ENCODE measurements at regions not wholly inside any gene's neighbourhood (a gene's known extent, or its start where the extent isn't known, plus 50 kb on each side); places are given as distances from the start of the nearest gene placed in this dataset.
A peak's percentile ranks its signal among the peaks of the same experiment; 100 is the strongest.

GRCh38 chr1:169044296-169044695 is 62.2 kb upstream of the ATP1B1 start:
- intact Hi-C loops (cut with micrococcal nuclease; ENCODE audit: unreplicated experiment), result loop anchor here (10.0 kb wide), 1 partner anchor 59 kb away; no protein-coding TSS in a partner anchor
- peak overlapping the region; percentile 29; the same call in 1 of the 2 replicates for H3K4me2 ChIP-seq (ENCODE audit: low read length)
- H3K36me3 ChIP-seq (ENCODE audit: insufficient read depth, low read length), result no peaks in the 10 kb centered on the region
- H2AFZ ChIP-seq (ENCODE audit: low read length), result peak overlapping the region; percentile 73
- no TSS peak for BruUV-seq (replicated peaks)
- peaks cover 17% of the 10 kb centered on the region for H3K4me1 ChIP-seq (ENCODE audit: insufficient read depth, low read length, poor library complexity, severe bottlenecking)
- H4K20me1 ChIP-seq (ENCODE audit: insufficient read depth, low read length), result no peaks in the 10 kb centered on the region
- no peak overlapping the region for H3K4me3 ChIP-seq (ENCODE audit: low read depth, low read length, poor library complexity, severe bottlenecking)
- peak overlapping the region; percentile 13 for H3K27ac ChIP-seq (ENCODE audit: low read depth, low read length, poor library complexity, severe bottlenecking)
- no peaks in the 10 kb centered on the region for H3K9me2 ChIP-seq (ENCODE audit: insufficient read depth, low read length)
- no peaks in the 10 kb centered on the region for H3K9me3 ChIP-seq (ENCODE audit: low read length)
- H3K79me2 ChIP-seq (ENCODE audit: insufficient read depth, low read depth, low read length), result no peaks in the 10 kb centered on the region
- no peak for TF ChIP-seq CTCF (conservative IDR thresholded peaks at IDR 0.05; ENCODE audit: low read length)
- TF ChIP-seq EZH2phosphoT487 (IDR thresholded peaks at IDR 0.05; ENCODE audit: borderline replicate concordance, low read depth, low read length), result no peak
- ChIA-PET POLR2A (no interaction called here), CTCF (ENCODE audit: unreplicated experiment) (no interaction called here)
- peak; percentile 52 for DNase-seq (ENCODE audit: low spot score)

- Histone ChIP-seq H3K9me2 (ENCODE audit: insufficient read depth, low read length) (no peaks in the 10 kb centered on the region), H3K4me1 (ENCODE audit: insufficient read depth, low read length, poor library complexity, severe bottlenecking) (peaks cover 17% of the 10 kb centered on the region), H3K36me3 (ENCODE audit: insufficient read depth, low read length) (no peaks in the 10 kb centered on the region), H3K4me2 (ENCODE audit: low read length) (peak overlapping the region; percentile 29; the same call in 1 of the 2 replicates), H3K79me2 (ENCODE audit: insufficient read depth, low read depth, low read length) (no peaks in the 10 kb centered on the region), H3K27ac (ENCODE audit: low read depth, low read length, poor library complexity, severe bottlenecking) (peak overlapping the region; percentile 25), H4K20me1 (ENCODE audit: insufficient read depth, low read length) (no peaks in the 10 kb centered on the region), H2AFZ (ENCODE audit: low read length) (peak overlapping the region; percentile 73), H3K9me3 (ENCODE audit: low read length) (no peaks in the 10 kb centered on the region), H3K4me3 (ENCODE audit: low read depth, low read length, poor library complexity, severe bottlenecking) (peak overlapping the region; percentile 15)
- DNase-seq (ENCODE audit: low spot score), result peak; percentile 51
- BruUV-seq (replicated peaks), result no TSS peak
- ChIA-PET CTCF (ENCODE audit: unreplicated experiment) (no interaction called here), POLR2A (no interaction called here)
- TF ChIP-seq EZH2phosphoT487 (IDR thresholded peaks at IDR 0.05; ENCODE audit: borderline replicate concordance, low read depth, low read length) (no peak), CTCF (conservative IDR thresholded peaks at IDR 0.05; ENCODE audit: low read length) (no peak)
- intact Hi-C loops (cut with micrococcal nuclease; ENCODE audit: unreplicated experiment), result loop anchor here (10.0 kb wide), 1 partner anchor 60 kb away; no protein-coding TSS in a partner anchor
These were observed 61.5 kb upstream of the ATP1B1 start for GRCh38 chr1:169044971-169045370.

- Histone ChIP-seq H3K27ac (ENCODE audit: low read depth, low read length, poor library complexity, severe bottlenecking) (no peak overlapping the region), H3K4me3 (ENCODE audit: low read depth, low read length, poor library complexity, severe bottlenecking) (no peak overlapping the region), H3K9me3 (ENCODE audit: low read length) (no peaks in the 10 kb centered on the region), H3K36me3 (ENCODE audit: insufficient read depth, low read length) (no peaks in the 10 kb centered on the region), H3K9me2 (ENCODE audit: insufficient read depth, low read length) (no peaks in the 10 kb centered on the region), H4K20me1 (ENCODE audit: insufficient read depth, low read length) (no peaks in the 10 kb centered on the region), H3K79me2 (ENCODE audit: insufficient read depth, low read depth, low read length) (no peaks in the 10 kb centered on the region), H3K4me1 (ENCODE audit: insufficient read depth, low read length, poor library complexity, severe bottlenecking) (peaks cover 17% of the 10 kb centered on the region), H3K4me2 (ENCODE audit: low read length) (no peak overlapping the region), H2AFZ (ENCODE audit: low read length) (no peak overlapping the region)
- no TSS peak for BruUV-seq (replicated peaks)
- intact Hi-C loops (cut with micrococcal nuclease; ENCODE audit: unreplicated experiment), result loop anchor here (10.0 kb wide), 1 partner anchor 62 kb away; no protein-coding TSS in a partner anchor
- no peak for TF ChIP-seq CTCF (conservative IDR thresholded peaks at IDR 0.05; ENCODE audit: low read length)
- ChIA-PET CTCF (ENCODE audit: unreplicated experiment) (no interaction called here), POLR2A (no interaction called here)
- DNase-seq (ENCODE audit: low spot score), result no peak
These were observed 59.8 kb upstream of the ATP1B1 start for GRCh38 chr1:169046671-169047070.
